WTC11 (cell line): ENCODE measurements at regions not wholly inside any gene's neighbourhood (a gene's known extent, or its start where the extent isn't known, plus 50 kb on each side); places are given as distances from the start of the nearest gene placed in this dataset.

ENCODE experiments used
- CTCF ChIP-seq: fragments of 200-600 bp; IDR thresholded peaks from 2 replicates; pipeline ENCODE4 v1.8.0; 2022; ENCODE audit warnings: antibody characterized with exemption
- NFYB ChIP-seq: sonication (generic); formaldehyde crosslinking; conservative IDR thresholded peaks from 2 replicates; pipeline ENCODE4 v1.8.0; 2022; ENCODE audit warnings: low read depth, missing genetic modification reagents
- SMAD3 ChIP-seq: sonication (generic); formaldehyde crosslinking; IDR thresholded peaks from 2 replicates; pipeline ENCODE4 v1.8.0; 2022; ENCODE audit warnings: missing genetic modification reagents, mild to moderate bottlenecking, borderline replicate concordance
- SP1 ChIP-seq: sonication (generic); formaldehyde crosslinking; conservative IDR thresholded peaks from 2 replicates; pipeline ENCODE4 v1.8.1; 2022; ENCODE audit warnings: missing genetic modification reagents
- TEAD4 ChIP-seq: sonication (generic); formaldehyde crosslinking; IDR thresholded peaks from 2 replicates; pipeline ENCODE4 v1.8.0; 2022; ENCODE audit warnings: mild to moderate bottlenecking, missing genetic modification reagents
- TP53 ChIP-seq: sonication (generic); formaldehyde crosslinking; IDR thresholded peaks from 2 replicates; pipeline ENCODE4 v1.8.1; 2023; ENCODE audit warnings: mild to moderate bottlenecking, missing genetic modification reagents
- ZBTB21 ChIP-seq: sonication (generic); formaldehyde crosslinking; IDR thresholded peaks from 2 replicates; pipeline ENCODE4 v1.8.1; 2023; ENCODE audit warnings: mild to moderate bottlenecking, missing genetic modification reagents, borderline replicate concordance
- ZNF121 ChIP-seq: sonication (generic); formaldehyde crosslinking; IDR thresholded peaks from 2 replicates; pipeline ENCODE4 v1.8.0; 2023; ENCODE audit warnings: missing genetic modification reagents

GRCh38 chr21:25031750-25032149 is 575.5 kb downstream of the MRPL39 start:
- TF ChIP-seq ZBTB21 (no peak), ZNF121 (no peak), SMAD3 (CRISPR knock-in tag) (no peak), CTCF (no peak), TP53 (no peak), TEAD4 (CRISPR knock-in tag) (no peak), NFYB (CRISPR knock-in tag) (no peak), SP1 (CRISPR knock-in tag) (no peak)
